ENCODE measurements at regions not wholly inside any gene's neighbourhood (a gene's known extent, or its start where the extent isn't known, plus 50 kb on each side); places are given as distances from the start of the nearest gene placed in this dataset.

GRCh38 chr12:34402899-34403705 lies 380.8 kb downstream of the ALG10 start:
- Histone ChIP-seq H2AFZ (no peak overlapping the region), H3K27ac (no peak overlapping the region), H3K9me3 (ENCODE audit: control insufficient read depth, low read length) (no peaks in the 10 kb centered on the region), H3K79me2 (no peaks in the 10 kb centered on the region), H3K36me3 (ENCODE audit: control insufficient read depth, insufficient read depth, low read length) (no peaks in the 10 kb centered on the region), H3K4me3 (ENCODE audit: low read depth, low read length) (no peak overlapping the region), H3K9ac (no peak overlapping the region), H3K27me3 (ENCODE audit: control insufficient read depth, insufficient read depth, low read length) (no peaks in the 10 kb centered on the region), H3K4me2 (ENCODE audit: low read length) (no peak overlapping the region), H3K4me1 (no peaks in the 10 kb centered on the region)
- no peak for TF ChIP-seq CTCF (IDR thresholded peaks at IDR 0.05)

- Histone ChIP-seq H3K79me2 (no peaks in the 10 kb centered on the region), H2AFZ (no peak overlapping the region), H3K27me3 (ENCODE audit: control insufficient read depth, insufficient read depth, low read length) (no peaks in the 10 kb centered on the region), H3K4me3 (ENCODE audit: low read depth, low read length) (no peak overlapping the region), H3K4me2 (ENCODE audit: low read length) (no peak overlapping the region), H3K9me3 (ENCODE audit: control insufficient read depth, low read length) (no peaks in the 10 kb centered on the region), H3K27ac (no peak overlapping the region), H3K4me1 (no peaks in the 10 kb centered on the region), H3K36me3 (ENCODE audit: control insufficient read depth, insufficient read depth, low read length) (no peaks in the 10 kb centered on the region), H3K9ac (no peak overlapping the region)
- no peak for TF ChIP-seq CTCF (IDR thresholded peaks at IDR 0.05)
Observed at GRCh38 chr12:34403706-34404376, 381.5 kb downstream of the ALG10 start.

- H3K4me3 ChIP-seq (ENCODE audit: low read depth, low read length): no peak overlapping the region
- no peaks in the 10 kb centered on the region for H3K27me3 ChIP-seq (ENCODE audit: control insufficient read depth, insufficient read depth, low read length)
- no peak overlapping the region for H3K9ac ChIP-seq
- no peaks in the 10 kb centered on the region for H3K36me3 ChIP-seq (ENCODE audit: control insufficient read depth, insufficient read depth, low read length)
- no peak for TF ChIP-seq CTCF (IDR thresholded peaks at IDR 0.05)
- H3K4me2 ChIP-seq (ENCODE audit: low read length): no peak overlapping the region
- H3K79me2 ChIP-seq: no peaks in the 10 kb centered on the region
- no peak overlapping the region for H2AFZ ChIP-seq
- no peaks in the 10 kb centered on the region for H3K9me3 ChIP-seq (ENCODE audit: control insufficient read depth, low read length)
- no peak overlapping the region for H3K27ac ChIP-seq
- H3K4me1 ChIP-seq: no peaks in the 10 kb centered on the region
Observed at GRCh38 chr12:34404377-34405285, 382.3 kb downstream of the ALG10 start.

- Histone ChIP-seq H3K4me1 (no peaks in the 10 kb centered on the region), H3K9me3 (ENCODE audit: control insufficient read depth, low read length) (no peaks in the 10 kb centered on the region), H3K4me2 (ENCODE audit: low read length) (no peak overlapping the region), H3K79me2 (no peaks in the 10 kb centered on the region), H2AFZ (no peak overlapping the region), H3K27me3 (ENCODE audit: control insufficient read depth, insufficient read depth, low read length) (no peaks in the 10 kb centered on the region), H3K36me3 (ENCODE audit: control insufficient read depth, insufficient read depth, low read length) (no peaks in the 10 kb centered on the region), H3K4me3 (ENCODE audit: low read depth, low read length) (no peak overlapping the region), H3K9ac (no peak overlapping the region), H3K27ac (no peak overlapping the region)
- no peak for TF ChIP-seq CTCF (IDR thresholded peaks at IDR 0.05)
Observed at GRCh38 chr12:34405286-34406227, 383.3 kb downstream of the ALG10 start.

All from parathyroid adenoma (tissue), 2 donors.